HG03432 (cell line): ENCODE measurements at regions not wholly inside any gene's neighbourhood (a gene's known extent, or its start where the extent isn't known, plus 50 kb on each side); places are given as distances from the start of the nearest gene placed in this dataset.

Experiments used
- ATAC-seq: cut with Tn5 transposase; IDR thresholded peaks from one replicate; pipeline ENCODE4 v1.9.1; 2021; ENCODE audit warnings: mild to moderate bottlenecking, moderate library complexity; ENCODE audit not compliant: unreplicated experiment

- no peak for ATAC-seq
Measured at GRCh38 chr3:148332509-148332908, 365.2 kb upstream of the AGTR1 start.

DNA sequence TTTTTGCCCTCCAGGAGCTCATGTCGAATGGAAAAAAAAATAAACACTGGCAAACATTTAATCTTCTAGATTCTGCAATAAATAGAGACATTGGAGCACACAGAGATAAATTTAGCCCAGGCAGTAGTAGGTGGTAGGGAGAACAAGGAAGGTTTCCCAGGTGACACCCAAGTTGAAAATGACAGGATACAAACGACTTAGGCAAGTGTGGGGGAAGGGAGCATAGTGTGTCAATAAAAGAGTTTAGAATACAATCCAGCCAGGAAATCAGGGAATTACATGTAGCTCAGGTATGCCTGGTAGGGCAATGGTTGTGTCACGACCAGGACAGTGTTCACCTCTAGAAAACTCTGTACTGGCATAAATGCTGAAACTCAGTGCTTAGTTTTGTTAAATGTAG lies 364.6 kb upstream of the AGTR1 start:
- no peak for ATAC-seq

GRCh38 chr3:148335612-148336011 lies 362.1 kb upstream of the AGTR1 start:
- ATAC-seq, result no peak

- ATAC-seq, result no peak
Measured at GRCh38 chr3:148343416-148343815, 354.3 kb upstream of the AGTR1 start.

- no peak for ATAC-seq
Measured at GRCh38 chr3:148344521-148344920, 353.2 kb upstream of the AGTR1 start.

DNA sequence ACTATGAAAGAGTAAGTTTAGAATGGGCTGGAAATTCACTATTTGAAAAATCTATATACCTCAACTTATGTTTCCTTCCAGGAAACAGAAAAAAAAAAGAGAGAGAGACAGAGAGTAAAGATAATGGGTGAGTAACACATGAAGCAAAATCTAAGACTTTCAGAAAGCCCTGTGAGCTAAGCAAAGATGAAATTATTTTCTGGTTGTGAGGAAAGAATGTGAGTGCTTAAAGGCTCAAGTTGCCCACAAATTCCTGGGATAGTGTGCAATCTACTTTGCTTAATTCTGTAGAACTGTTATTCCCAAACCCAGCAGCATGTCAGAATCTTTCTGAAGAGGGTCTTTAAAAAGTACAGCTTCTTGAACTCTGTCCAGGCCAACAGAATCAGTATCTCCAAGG lies 337.7 kb upstream of the AGTR1 start:
- ATAC-seq, result no peak

GRCh38 chr3:148366743-148367410 lies 330.8 kb upstream of the AGTR1 start:
- ATAC-seq, result peak; percentile 60

DNA sequence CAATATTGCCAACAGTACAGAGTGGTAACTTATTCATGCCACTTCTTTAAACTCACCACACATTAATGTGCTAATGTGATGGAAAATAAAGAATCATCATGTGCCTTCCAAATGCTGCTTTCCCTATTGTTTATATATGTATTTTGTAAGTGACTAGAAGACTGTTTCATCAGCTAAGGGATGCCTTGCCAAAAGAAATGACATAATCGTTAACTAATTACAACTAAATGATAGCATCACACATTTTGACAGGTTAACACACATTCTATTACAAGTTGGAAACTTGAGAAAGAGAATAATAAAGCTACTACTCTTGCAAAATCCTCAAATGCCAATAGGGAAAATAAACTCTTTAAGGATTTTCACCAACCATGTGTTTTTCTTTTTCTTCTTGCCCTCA lies 329.9 kb upstream of the AGTR1 start:
- ATAC-seq, result no peak

GRCh38 chr3:148369381-148369780 lies 328.3 kb upstream of the AGTR1 start:
- ATAC-seq, result no peak

DNA sequence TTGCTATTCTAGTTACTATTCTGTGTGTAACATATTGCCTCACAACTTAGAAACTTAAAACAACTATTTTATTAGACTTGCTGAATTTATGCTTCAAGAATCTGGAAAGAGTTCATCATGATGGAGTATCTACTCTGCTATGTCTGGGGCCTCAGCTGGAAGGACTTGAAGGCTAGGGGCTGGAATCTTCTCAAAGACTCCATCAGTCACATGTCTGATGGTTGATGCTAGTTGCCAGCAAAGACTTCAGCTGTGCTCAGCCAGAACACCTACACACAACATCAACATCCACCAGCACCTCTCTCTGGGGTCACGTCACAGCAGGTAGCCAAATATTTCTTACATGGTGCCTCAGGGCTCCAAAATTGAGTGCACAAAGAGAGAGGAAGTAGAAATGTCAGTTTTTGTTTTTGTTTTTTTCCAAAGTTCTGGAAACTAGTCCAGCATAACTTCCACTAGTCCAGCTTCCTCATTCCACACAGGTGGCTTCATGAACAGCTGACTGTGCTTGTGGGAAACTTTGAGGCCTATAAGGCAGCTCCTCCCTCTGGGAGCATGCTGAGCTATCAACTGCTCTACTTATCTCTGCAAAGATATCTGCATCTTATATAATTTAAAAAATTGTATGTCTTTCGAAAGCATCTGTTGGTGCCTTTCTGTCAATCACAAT lies 325.4 kb upstream of the AGTR1 start:
- no peak for ATAC-seq

DNA sequence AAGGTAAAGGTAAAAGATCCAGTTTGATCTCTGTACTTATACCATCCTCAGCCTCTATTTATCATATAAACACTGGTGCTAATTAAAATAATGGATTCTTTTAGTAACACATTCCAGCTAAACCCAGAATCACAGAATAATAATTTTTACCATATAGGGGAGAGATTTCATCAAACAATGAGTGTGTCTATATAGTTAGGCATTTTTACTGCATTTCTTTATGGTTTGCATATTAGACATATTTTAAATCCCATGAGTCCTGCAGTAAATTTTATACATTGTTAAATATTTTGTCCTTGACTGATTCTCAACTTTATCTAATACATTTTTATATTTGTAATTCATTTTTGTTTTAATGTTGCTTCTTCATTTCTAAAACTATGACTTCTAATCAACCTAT lies 323.7 kb upstream of the AGTR1 start:
- no peak for ATAC-seq

DNA sequence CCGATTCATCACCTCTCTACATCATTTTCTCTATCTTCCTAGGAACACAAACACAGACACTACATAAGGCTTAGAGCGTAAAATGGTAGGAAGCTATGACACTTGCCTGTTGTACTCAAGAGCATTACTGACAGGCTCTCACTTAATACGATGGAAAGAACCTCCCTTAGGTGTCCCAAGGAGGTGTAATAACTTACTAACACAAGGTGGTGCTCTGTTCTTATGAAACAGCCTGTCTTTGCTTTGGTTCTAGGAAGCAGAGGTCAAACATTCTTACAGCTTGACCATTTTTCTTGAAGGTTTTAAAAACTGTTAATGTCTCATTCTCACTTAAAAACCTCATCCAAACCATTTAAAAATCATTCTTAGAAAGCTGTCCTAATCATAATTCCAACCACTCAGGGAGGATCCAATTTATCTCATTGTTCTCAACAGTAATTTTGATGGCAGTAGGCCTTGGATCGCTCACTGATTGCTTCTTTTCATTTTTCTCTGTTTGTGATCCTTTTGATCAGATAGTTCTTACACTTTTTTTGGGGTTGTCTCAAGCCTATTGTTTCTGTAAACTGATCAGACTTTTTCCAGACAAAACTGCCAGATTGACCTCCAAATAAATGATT lies 317.8 kb upstream of the AGTR1 start:
- ATAC-seq, result peak; percentile 98

DNA sequence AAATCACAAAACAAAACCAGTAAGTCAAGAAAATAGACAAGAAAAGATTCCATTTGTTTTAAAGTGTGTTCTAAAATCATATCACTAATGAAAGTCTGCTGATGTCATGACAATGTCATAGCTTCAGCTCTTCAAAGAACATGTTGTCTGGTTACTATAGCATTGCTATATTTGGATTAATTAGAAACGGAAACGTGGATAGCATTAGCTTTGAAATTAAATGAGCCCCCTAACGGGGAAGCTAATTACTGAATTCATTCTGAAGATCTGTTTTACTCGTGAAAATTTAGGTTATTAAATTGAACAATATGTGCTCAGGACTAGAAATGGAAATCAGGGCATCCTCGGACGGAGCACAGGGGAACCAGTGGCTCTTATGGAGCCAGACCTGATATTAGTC lies 316.7 kb upstream of the AGTR1 start:
- no peak for ATAC-seq

GRCh38 chr3:148389916-148390315 lies 307.8 kb upstream of the AGTR1 start:
- ATAC-seq, result no peak

- no peak for ATAC-seq
Measured at GRCh38 chr3:148395821-148396220, 301.9 kb upstream of the AGTR1 start.

- no peak for ATAC-seq
Measured at GRCh38 chr3:148400754-148401153, 296.9 kb upstream of the AGTR1 start.

GRCh38 chr3:148408667-148409066 lies 289.0 kb upstream of the AGTR1 start:
- ATAC-seq, result no peak

- no peak for ATAC-seq
Measured at GRCh38 chr3:148420242-148420641, 277.5 kb upstream of the AGTR1 start.

DNA sequence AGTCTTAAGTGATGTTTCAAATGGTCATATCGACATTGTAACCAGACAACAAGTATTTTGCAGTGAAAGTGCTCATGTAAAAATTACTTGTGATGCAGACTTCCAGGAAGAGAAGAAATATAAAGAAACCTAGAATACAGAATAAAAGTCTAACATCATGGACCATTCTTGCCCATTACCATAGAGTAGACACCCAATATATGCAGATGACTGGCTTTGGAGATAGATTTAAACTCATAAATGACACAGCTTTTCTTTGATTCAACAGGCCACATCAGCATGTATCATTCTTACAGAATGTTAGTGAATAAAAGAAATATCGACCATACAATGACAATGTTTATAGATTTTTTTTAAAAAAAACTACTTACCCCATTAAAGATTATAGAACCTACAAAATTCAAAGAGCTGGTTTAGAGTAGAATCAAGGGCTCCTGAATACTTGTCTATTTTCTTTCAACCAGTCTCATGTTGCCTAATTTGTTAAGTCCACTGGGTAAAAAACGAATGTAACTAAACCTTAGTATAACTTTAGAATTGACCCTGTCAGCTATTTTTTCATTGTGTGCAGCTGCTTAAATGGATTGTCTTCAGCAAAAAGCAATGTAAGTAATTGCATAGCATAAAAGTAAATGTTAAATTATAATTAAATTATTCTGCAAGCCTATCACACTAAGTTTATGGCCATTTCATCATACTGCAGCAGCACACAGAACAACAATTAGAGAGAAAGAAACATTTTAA lies 268.7 kb upstream of the AGTR1 start:
- no peak for ATAC-seq

GRCh38 chr3:148433665-148434064 lies 264.0 kb upstream of the AGTR1 start:
- no peak for ATAC-seq

- no peak for ATAC-seq
Measured at GRCh38 chr3:148435534-148435933, 262.2 kb upstream of the AGTR1 start.
